IMR-90 (cell line): ENCODE measurements at regions not wholly inside any gene's neighbourhood (a gene's known extent, or its start where the extent isn't known, plus 50 kb on each side); places are given as distances from the start of the nearest gene placed in this dataset.

Experiments used
- ATAC-seq: fragments of 200-7000 bp; cut with Tn5 transposase; 2 replicates; pipeline ENCODE4 v1.9.1; 2020; ENCODE audit warnings: low read depth, mild to moderate bottlenecking, moderate library complexity
- BruUV-seq: library from RNA; stranded (reverse); fragments of 400-500 nt; replicated peaks from 2 replicates; lab custom pipeline; 2021; lab: Mats Ljungman, UMichigan
- CTCF ChIA-PET: fragments of 300-600 bp; formaldehyde crosslinking; extraction: SDS; loops from one replicate; lab custom pipeline; 2021; ENCODE audit warnings: antibody characterized with exemption; lab: Yijun Ruan, JAX
- POLR2A ChIA-PET: fragments of 300-600 bp; sonication (Branson Sonifier 250); formaldehyde crosslinking; loops from one replicate; lab custom pipeline; 2022; ENCODE audit warnings: antibody characterized with exemption; ENCODE audit not compliant: unreplicated experiment; lab: Charles Lee
- DNase-seq: peaks from one replicate; pipeline ENCODE4 v3.0.0; 2013
- H2AFZ ChIP-seq: replicated peaks from 2 replicates; pipeline ENCODE3; 2013; ENCODE audit warnings: low read length, mild to moderate bottlenecking; ENCODE audit not compliant: poor library complexity
- H2AK5ac ChIP-seq: 2 replicates; pipeline ENCODE4 v1.6.1; 2013; ENCODE audit warnings: low read depth, low read length, inconsistent platforms
- H2AK9ac ChIP-seq: replicated peaks from 2 replicates; pipeline ENCODE3; 2013; ENCODE audit warnings: mild to moderate bottlenecking, low read depth, low read length, moderate library complexity; ENCODE audit not compliant: poor library complexity
- H2BK120ac ChIP-seq: 2 replicates; pipeline ENCODE4 v1.6.1; 2013; ENCODE audit warnings: low read depth, low read length, inconsistent platforms
- H2BK15ac ChIP-seq: 3 replicates; pipeline ENCODE4 v1.6.1; 2013; ENCODE audit warnings: low read depth, low read length, inconsistent platforms
- H2BK20ac ChIP-seq: 2 replicates; pipeline ENCODE4 v1.6.1; 2013; ENCODE audit warnings: low read depth, mild to moderate bottlenecking, inconsistent platforms, low read length, moderate library complexity
- H2BK5ac ChIP-seq: 2 replicates; pipeline ENCODE4 v1.6.1; 2013; ENCODE audit warnings: mild to moderate bottlenecking, low read depth, low read length, inconsistent platforms; ENCODE audit not compliant: poor library complexity, severe bottlenecking
- H3K14ac ChIP-seq: replicated peaks from 2 replicates; pipeline ENCODE4 v1.6.1; 2013; ENCODE audit warnings: low read depth, low read length, inconsistent platforms
- H3K18ac ChIP-seq: 2 replicates; pipeline ENCODE4 v1.6.1; 2013; ENCODE audit warnings: low read depth, low read length, control low read depth
- H3K23ac ChIP-seq: 2 replicates; pipeline ENCODE4 v1.6.1; 2013; ENCODE audit warnings: low read depth, low read length, inconsistent platforms
- H3K27ac ChIP-seq: 2 replicates; pipeline ENCODE4 v1.5.1; 2013; ENCODE audit warnings: mild to moderate bottlenecking, control low read depth, low read length; ENCODE audit not compliant: insufficient read depth
- H3K27me3 ChIP-seq: 2 replicates; pipeline ENCODE4 v1.6.1; 2013; ENCODE audit warnings: low read length; ENCODE audit not compliant: control insufficient read depth, insufficient read depth
- H3K36me3 ChIP-seq: 2 replicates; pipeline ENCODE4 v1.6.1; 2013; ENCODE audit warnings: low read length, mixed read lengths; ENCODE audit not compliant: control insufficient read depth, insufficient read depth
- H3K4ac ChIP-seq: 2 replicates; pipeline ENCODE4 v1.6.1; 2013; ENCODE audit warnings: low read depth, low read length, inconsistent platforms
- H3K4me1 ChIP-seq: 2 replicates; pipeline ENCODE4 v1.6.1; 2013; ENCODE audit warnings: low read length, mixed read lengths; ENCODE audit not compliant: control insufficient read depth, insufficient read depth
- H3K4me2 ChIP-seq: 2 replicates; pipeline ENCODE4 v1.6.1; 2013; ENCODE audit warnings: low read depth, mild to moderate bottlenecking, control low read depth, low read length, moderate library complexity
- H3K4me3 ChIP-seq: 2 replicates; pipeline ENCODE4 v1.5.1; 2013; ENCODE audit warnings: low read depth, mild to moderate bottlenecking, control low read depth, low read length, moderate library complexity; ENCODE audit not compliant: insufficient read depth
- H3K56ac ChIP-seq: 2 replicates; pipeline ENCODE4 v1.6.1; 2013; ENCODE audit warnings: low read length, inconsistent platforms; ENCODE audit not compliant: insufficient read depth; ENCODE audit errors: extremely low read depth
- H3K79me1 ChIP-seq, 2 experiments: 2 replicates each; pipeline ENCODE4 v1.6.1; 2013; ENCODE audit warnings: low read length in 2 of 2, inconsistent platforms in 1 of 2, low read depth in 1 of 2
- H3K9ac ChIP-seq: 2 replicates; pipeline ENCODE4 v1.6.1; 2013; ENCODE audit warnings: low read depth, low read length, control low read depth
- H3K9me1 ChIP-seq: 2 replicates; pipeline ENCODE4 v1.6.1; 2013; ENCODE audit warnings: low read length, inconsistent platforms; ENCODE audit not compliant: insufficient read depth
- H3K9me3 ChIP-seq: 2 replicates; pipeline ENCODE4 v1.6.1; 2013; ENCODE audit warnings: low read length; ENCODE audit not compliant: control insufficient read depth, insufficient read depth
- H4K20me1 ChIP-seq: 2 replicates; pipeline ENCODE4 v1.6.1; 2013; ENCODE audit warnings: low read length, inconsistent platforms; ENCODE audit not compliant: insufficient read depth
- H4K5ac ChIP-seq: 2 replicates; pipeline ENCODE4 v1.6.1; 2013; ENCODE audit warnings: mild to moderate bottlenecking, low read depth, low read length, control low read depth
- H4K8ac ChIP-seq, 2 experiments: 2 replicates each; pipeline ENCODE4 v1.6.1; 2013; ENCODE audit warnings: low read depth in 2 of 2, low read length in 2 of 2, control low read depth in 1 of 2, inconsistent platforms in 1 of 2
- H4K91ac ChIP-seq: 2 replicates; pipeline ENCODE4 v1.6.1; 2013; ENCODE audit warnings: low read depth, low read length, inconsistent platforms; ENCODE audit not compliant: insufficient read depth
- BHLHE40 ChIP-seq: fragments of 150-350 bp; IDR thresholded peaks from 2 replicates; pipeline ENCODE4 v1.6.1; 2016; ENCODE audit warnings: mild to moderate bottlenecking, low read depth, low read length
- CHD1 ChIP-seq: IDR thresholded peaks from 2 replicates; pipeline ENCODE4 v1.6.1; 2012; ENCODE audit warnings: low read depth, low read length, improper control_type of control experiment
- ELK1 ChIP-seq: fragments of 150-350 bp; IDR thresholded peaks from 2 replicates; pipeline ENCODE4 v1.6.1; 2016; ENCODE audit warnings: low read depth, mild to moderate bottlenecking, low read length, moderate library complexity, borderline replicate concordance
- FOS ChIP-seq: fragments of 150-350 bp; IDR thresholded peaks from 2 replicates; pipeline ENCODE4 v1.6.1; 2016; ENCODE audit warnings: low read depth, low read length
- MAFK ChIP-seq: IDR thresholded peaks from 2 replicates; pipeline ENCODE4 v1.6.1; 2012; ENCODE audit warnings: low read depth, low read length, improper control_type of control experiment
- POLR2A ChIP-seq: IDR thresholded peaks from 2 replicates; pipeline ENCODE4 v1.6.1; 2012; ENCODE audit warnings: mild to moderate bottlenecking, low read depth, low read length
- WGBS, 2 experiments: methylation state at CpG; one replicate each; pipeline versions ENCODE4 v1.1.5 to v1.1.7; 2013; ENCODE audit warnings: missing lambda C conversion rate in 2 of 2; ENCODE audit not compliant: insufficient read length in 1 of 2; ENCODE audit errors: extremely low coverage in 2 of 2; 5-methylcytosine and 5-hydroxymethylcytosine counted together
- dilution Hi-C: fragments of 300-500 bp; cut with HindIII; formaldehyde crosslinking; loops from one replicate; pipeline ENCODE4 v1.14.3; 2018; ENCODE audit warnings: low sequenced_read_pairs; ENCODE audit not compliant: unreplicated experiment
- in situ Hi-C: fragments of 300-500 bp; cut with MboI; formaldehyde crosslinking; loops from 3 replicates; pipeline ENCODE4 v1.14.3; 2019; ENCODE audit warnings: low sequenced_read_pairs, inconsistent platforms, mixed read lengths
- intact Hi-C: fragments of 100-400 bp; cut with micrococcal nuclease; formaldehyde crosslinking; loops from 2 replicates; pipeline ENCODE4 v1.10.0; 2022

GRCh38 chr6:134721060-134721405 lies 228.9 kb downstream of the ALDH8A1 start:
- Histone ChIP-seq H3K4ac (no peak overlapping the region), H2BK120ac (peak overlapping the region; percentile 12; the same call in 1 of the 2 replicates), H2BK15ac (peak overlapping the region; percentile 38; the same call in 1 of the 3 replicates), H4K8ac (peak overlapping the region in 1 of 2 experiments; percentile 10; a peak in 2 of 4 replicates), H3K23ac (no peak overlapping the region), H3K36me3 (no peaks in the 10 kb centered on the region), H3K9me3 (no peaks in the 10 kb centered on the region), H3K4me1 (peaks cover 24% of the 10 kb centered on the region), H3K27me3 (no peaks in the 10 kb centered on the region), H2AFZ (no peak overlapping the region), H3K4me2 (no peak overlapping the region), H2AK5ac (no peak overlapping the region), H3K4me3 (no peak overlapping the region), H4K91ac (0 out of 2 replicates have a peak overlapping the region, but pooled peaks have one; percentile 18), H3K14ac (no peak overlapping the region), H3K56ac (no peak overlapping the region), H2BK5ac (peak overlapping the region; percentile 11), H3K18ac (peak overlapping the region; percentile 63; the same call in 1 of the 2 replicates), H4K5ac (peak overlapping the region; percentile 38), H3K27ac (no peak overlapping the region), H4K20me1 (no peaks in the 10 kb centered on the region), H2AK9ac (no peak overlapping the region), H3K9me1 (peaks cover 3% of the 10 kb centered on the region; the same call in 1 of the 2 replicates), H3K9ac (no peak overlapping the region), H2BK20ac (no peak overlapping the region), H3K79me1 (no peaks in the 10 kb centered on the region; a peak in 1 of 4 replicates)
- POLR2A ChIA-PET = no interaction called here
- WGBS, 2 experiments = no CpG with 5 or more reads among the region's 2 CpGs
- in situ Hi-C loops = no loop called here
- CTCF ChIA-PET = interaction anchor here (0.6 to 1.2 kb wide), 3 partner anchors 9 to 421 kb away, joined by 3 to 6 read pairs (median 3); no protein-coding TSS in a partner anchor
- no peak for ATAC-seq
- intact Hi-C loops = no loop called here
- BruUV-seq = no TSS peak
- TF ChIP-seq POLR2A (no peak), BHLHE40 (no peak), FOS (no peak), ELK1 (no peak), MAFK (no peak), CHD1 (no peak)
- DNase-seq = peak; percentile 40
- dilution Hi-C loops = no loop called here
